GM03348 (cell line): ENCODE measurements at regions not wholly inside any gene's neighbourhood (a gene's known extent, or its start where the extent isn't known, plus 50 kb on each side); places are given as distances from the start of the nearest gene placed in this dataset.

Experiments
- DNase-seq: peaks from one replicate; pipeline ENCODE4 v3.0.0; 2012; ENCODE audit warnings: low spot score

DNA sequence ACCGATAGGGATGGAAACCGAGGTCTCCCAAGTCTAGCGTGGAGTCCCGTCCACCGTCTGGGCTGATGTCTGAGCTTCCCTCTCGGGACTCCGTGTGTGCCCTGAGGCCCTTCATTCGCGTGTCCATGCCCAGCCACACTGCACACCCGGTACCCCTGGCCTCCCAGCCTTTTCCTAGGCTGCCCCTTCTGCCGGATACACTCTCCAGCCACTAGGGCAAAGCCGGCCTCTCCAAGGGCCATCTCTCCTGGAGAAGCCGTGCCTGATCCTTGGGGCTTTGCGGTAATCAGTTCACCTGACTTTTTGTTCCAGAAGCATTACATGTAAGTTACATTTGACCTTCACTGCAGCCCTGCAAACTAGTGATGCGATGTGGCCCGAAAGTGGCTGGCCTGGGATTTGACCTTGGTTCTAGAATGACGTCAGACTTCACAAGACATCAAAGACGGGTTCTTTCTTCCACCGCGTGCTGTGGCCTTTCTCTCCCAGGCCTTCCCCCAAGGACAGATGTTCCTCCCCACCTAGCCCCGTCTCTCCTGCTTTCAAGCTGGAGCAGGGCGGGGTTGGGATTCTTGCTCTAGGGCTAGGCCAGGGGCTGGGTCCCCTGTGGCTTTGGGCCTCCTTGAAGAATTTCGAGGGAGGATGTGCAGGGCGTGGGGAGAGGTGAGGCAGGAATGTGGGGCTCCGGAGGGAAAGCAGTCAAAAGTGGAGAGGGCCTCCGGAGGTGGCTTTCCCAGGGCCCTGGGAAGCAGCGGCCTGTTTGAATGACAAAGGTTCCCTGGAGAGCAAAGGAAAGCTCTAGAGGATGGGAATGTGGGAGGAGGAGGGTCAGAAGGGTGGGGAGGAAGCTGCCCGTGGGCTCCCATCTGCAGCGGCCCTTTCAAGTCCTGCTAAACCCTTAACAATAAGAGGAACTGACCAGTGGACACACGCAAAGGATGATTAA lies 49.7 kb upstream of the SLC2A1 start:
- DNase-seq: no peak
